ENCODE measurements at regions not wholly inside any gene's neighbourhood (a gene's known extent, or its start where the extent isn't known, plus 50 kb on each side); places are given as distances from the start of the nearest gene placed in this dataset.
"Not testable (repeated sequence)": the region's sequence is repeated elsewhere in the genome, so short reads cannot be mapped to it uniquely, and the experiment has no call there.

- no peaks in the 10 kb centered on the region for H3K27me3 ChIP-seq
These were observed 90.0 kb upstream of the CTSV start for GRCh38 chr9:97128919-97129318.

GRCh38 chr9:97124256-97124655 lies 85.3 kb upstream of the CTSV start:
- in situ Hi-C loops (cut with MboI; ENCODE audit: low pct_ligation_motif_present in 1 of 4, low pct_unique_long_range_greater_than_20kb in 1 of 4, low sequenced_read_pairs in 3 of 4) = loop anchor here in 2 of 4 donors (25.0 kb wide), 1 partner anchor 262 kb away; the partner anchor contains the start of gene ZNF782 (in 2 of the 2)
- Histone ChIP-seq H3K4me3 (no peak overlapping the region), H3K27me3 (no peaks in the 10 kb centered on the region), H3K27ac (no peak overlapping the region), H3K36me3 (no peaks in the 10 kb centered on the region), H3K4me1 (no peaks in the 10 kb centered on the region), H3K9me3 (no peaks in the 10 kb centered on the region)
- TF ChIP-seq EP300 (IDR thresholded peaks at IDR 0.05; ENCODE audit: low read depth) = no peak
- no peak for TF ChIP-seq POLR2A (IDR thresholded peaks at IDR 0.05)
- TF ChIP-seq POLR2AphosphoS5 (IDR thresholded peaks at IDR 0.05) = no peak
- no peak for TF ChIP-seq CTCF (IDR thresholded peaks at IDR 0.05)
- 69 to 84% methylated on average over 3 to 4 of the region's 4 CpGs for WGBS, 2 donors (ENCODE audit: low coverage in 1 of 2)
- intact Hi-C loops (cut with DNase I; ENCODE audit: low total_unique reads) = no loop called here
- DNase-seq = no peak

More at GRCh38 chr9:97128919-97129318, 90.0 kb upstream of the CTSV start:
- in situ Hi-C loops (cut with MboI; ENCODE audit: low pct_ligation_motif_present in 1 of 4, low pct_unique_long_range_greater_than_20kb in 1 of 4, low sequenced_read_pairs in 3 of 4) = no loop called here
- no peak for DNase-seq
- intact Hi-C loops (cut with DNase I; ENCODE audit: low total_unique reads) = no loop called here
- H3K27ac ChIP-seq = no peak overlapping the region
- H3K36me3 ChIP-seq = no peaks in the 10 kb centered on the region
- H3K9me3 ChIP-seq = no peaks in the 10 kb centered on the region
- no peak overlapping the region for H3K4me3 ChIP-seq
- 80 to 93% methylated on average over 2 to 3 of the region's 3 CpGs for WGBS, 2 donors (ENCODE audit: low coverage in 1 of 2)
- no peaks in the 10 kb centered on the region for H3K4me1 ChIP-seq
- TF ChIP-seq POLR2A (IDR thresholded peaks at IDR 0.05) (no peak), EP300 (IDR thresholded peaks at IDR 0.05; ENCODE audit: low read depth) (no peak), POLR2AphosphoS5 (IDR thresholded peaks at IDR 0.05) (no peak), CTCF (IDR thresholded peaks at IDR 0.05) (no peak)

DNA sequence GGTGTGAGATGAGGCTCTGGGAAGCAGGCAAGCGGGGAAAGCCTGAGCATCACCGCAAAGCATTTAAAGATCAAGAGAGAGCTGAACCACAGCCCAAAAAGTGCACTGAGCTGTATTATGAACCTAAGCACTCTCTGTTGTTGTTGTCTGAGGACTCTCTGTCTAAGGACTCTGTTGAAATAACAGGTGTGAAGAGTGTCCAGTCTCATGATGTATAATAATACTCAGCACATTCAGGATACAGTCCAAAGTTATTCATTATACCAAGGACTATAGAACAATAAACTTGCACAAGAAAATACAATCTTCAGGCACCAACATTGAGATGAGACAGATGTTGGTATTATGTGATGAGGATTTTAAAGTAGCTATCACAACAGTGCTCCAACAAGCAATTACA lies 71.8 kb upstream of the CTSV start:
- in situ Hi-C loops (cut with MboI; ENCODE audit: low pct_ligation_motif_present in 1 of 4, low pct_unique_long_range_greater_than_20kb in 1 of 4, low sequenced_read_pairs in 3 of 4) (loop anchor here in 2 of 4 donors (25.0 kb wide), 1 partner anchor 248 kb away; the partner anchor contains the start of gene ZNF782 (in 2 of the 2)), intact Hi-C loops (cut with DNase I; ENCODE audit: low total_unique reads) (no loop called here)
- Histone ChIP-seq H3K36me3 (no peaks in the 10 kb centered on the region), H3K9me3 (no peaks in the 10 kb centered on the region), H3K4me3 (no peak overlapping the region), H3K27me3 (no peaks in the 10 kb centered on the region), H3K4me1 (no peaks in the 10 kb centered on the region), H3K27ac (no peak overlapping the region)
- DNase-seq = no peak
- 94% methylated on average over 2 of the region's 2 CpGs; no CpG with 5 or more reads in 1 of the 2 donors for whole genome bisulfite sequencing, 2 donors (ENCODE audit: low coverage in 1 of 2)
- TF ChIP-seq EP300 (IDR thresholded peaks at IDR 0.05; ENCODE audit: low read depth) (no peak), POLR2A (IDR thresholded peaks at IDR 0.05) (no peak), POLR2AphosphoS5 (IDR thresholded peaks at IDR 0.05) (no peak), CTCF (IDR thresholded peaks at IDR 0.05) (no peak)

GRCh38 chr9:97109194-97109811 lies 70.4 kb upstream of the CTSV start:
- intact Hi-C loops (cut with DNase I; ENCODE audit: low total_unique reads) = no loop called here
- H3K27ac ChIP-seq = no peak overlapping the region
- TF ChIP-seq CTCF (IDR thresholded peaks at IDR 0.05) (peak in 4 of 5 experiments; percentile 32 to 50 (median 47)), EP300 (IDR thresholded peaks at IDR 0.05; ENCODE audit: low read depth) (no peak)
- peak; percentile 67 for DNase-seq
- H3K4me3 ChIP-seq = no peak overlapping the region
- H3K36me3 ChIP-seq = no peaks in the 10 kb centered on the region
- in situ Hi-C loops (cut with MboI; ENCODE audit: low pct_ligation_motif_present in 1 of 4, low pct_unique_long_range_greater_than_20kb in 1 of 4, low sequenced_read_pairs in 3 of 4) = loop anchor here in 2 of 4 donors (25.0 kb wide), 1 partner anchor 247 kb away; the partner anchor contains the start of gene ZNF782 (in 2 of the 2)
- no peaks in the 10 kb centered on the region for H3K9me3 ChIP-seq
- H3K27me3 ChIP-seq = no peaks in the 10 kb centered on the region
- no peaks in the 10 kb centered on the region for H3K4me1 ChIP-seq
- WGBS, 2 donors (ENCODE audit: low coverage in 1 of 2) = 28 to 37% methylated on average over 4 of the region's 4 CpGs

GRCh38 chr9:97105220-97105619 lies 66.3 kb upstream of the CTSV start:
- H3K9me3 ChIP-seq; H3K27me3 ChIP-seq; DNase-seq; H3K4me1 ChIP-seq; H3K27ac ChIP-seq; H3K36me3 ChIP-seq; H3K4me3 ChIP-seq; intact Hi-C loops (cut with DNase I; ENCODE audit: low total_unique reads): not testable (repeated sequence)
- 56 to 65% methylated on average over 1 to 2 of the region's 2 CpGs for WGBS, 2 donors (ENCODE audit: low coverage in 1 of 2)
- in situ Hi-C loops (cut with MboI; ENCODE audit: low pct_ligation_motif_present in 1 of 4, low pct_unique_long_range_greater_than_20kb in 1 of 4, low sequenced_read_pairs in 3 of 4) = loop anchor here in 2 of 4 donors (25.0 kb wide), 1 partner anchor 243 kb away; the partner anchor contains the start of gene ZNF782 (in 2 of the 2)

DNA sequence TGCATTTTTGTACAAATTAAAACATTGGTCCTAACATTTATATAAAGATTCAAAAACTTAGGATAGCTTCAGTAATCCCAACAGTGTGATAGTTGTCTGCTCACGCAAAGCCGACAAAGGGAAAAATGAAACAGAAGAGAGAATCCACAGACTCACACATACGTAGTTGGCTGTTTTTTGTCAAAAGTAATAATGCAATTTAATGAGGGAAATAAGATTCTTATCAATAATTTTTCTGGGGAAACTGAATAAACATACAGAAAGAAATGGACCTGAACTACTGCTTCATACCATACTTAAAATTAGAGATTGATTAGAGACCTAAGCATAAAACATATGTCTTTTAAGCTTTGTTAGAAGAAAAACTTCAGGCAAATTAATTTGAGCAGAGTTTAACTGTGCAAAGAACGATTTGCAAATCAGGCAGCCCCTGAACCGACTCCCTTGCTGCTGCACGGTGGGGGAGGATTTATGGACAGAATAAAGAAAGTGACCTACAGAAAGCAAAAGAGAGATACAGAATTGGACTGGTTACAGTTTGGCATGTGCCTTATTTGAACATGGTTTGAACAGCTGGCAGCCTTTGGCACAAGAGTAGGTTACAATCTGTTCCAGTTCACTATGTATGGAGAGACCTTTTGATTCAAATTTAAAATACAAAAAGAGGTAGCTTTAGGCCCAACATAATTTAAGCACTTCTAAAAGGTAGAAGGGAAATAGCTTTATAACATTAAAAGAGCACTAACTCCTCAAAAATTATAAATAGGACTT lies 64.9 kb upstream of the CTSV start:
- H3K4me3 ChIP-seq; DNase-seq; intact Hi-C loops (cut with DNase I; ENCODE audit: low total_unique reads); H3K27me3 ChIP-seq; H3K9me3 ChIP-seq; H3K4me1 ChIP-seq; H3K36me3 ChIP-seq; H3K27ac ChIP-seq: not testable (repeated sequence)
- in situ Hi-C loops (cut with MboI; ENCODE audit: low pct_ligation_motif_present in 1 of 4, low pct_unique_long_range_greater_than_20kb in 1 of 4, low sequenced_read_pairs in 3 of 4) = loop anchor here in 2 of 4 donors (25.0 kb wide), 1 partner anchor 241 kb away; the partner anchor contains the start of gene ZNF782 (in 2 of the 2)
- WGBS, 2 donors (ENCODE audit: low coverage in 1 of 2) = 64 to 66% methylated on average over 6 of the region's 6 CpGs

All from transverse colon (tissue), 4 donors.